Esophagus (tissue), 2 donors: ENCODE measurements at regions not wholly inside any gene's neighbourhood (a gene's known extent, or its start where the extent isn't known, plus 50 kb on each side); places are given as distances from the start of the nearest gene placed in this dataset.
"Not testable (repeated sequence)": the region's sequence is repeated elsewhere in the genome, so short reads cannot be mapped to it uniquely, and the experiment has no call there.

ENCODE experiments used
- H3K27ac ChIP-seq, 2 donors: one replicate each; pipeline ENCODE4 v1.5.1; 2013; ENCODE audit warnings: low read depth in 2 of 2, mild to moderate bottlenecking in 2 of 2, inconsistent platforms in 1 of 2, low read length in 1 of 2, moderate library complexity in 1 of 2
- H3K27me3 ChIP-seq, 2 donors: one replicate each; pipeline ENCODE4 v1.6.1; 2013; ENCODE audit warnings: low read length in 2 of 2, control low read depth in 1 of 2, mild to moderate bottlenecking in 1 of 2; ENCODE audit not compliant: insufficient read depth in 2 of 2, control insufficient read depth in 1 of 2
- H3K36me3 ChIP-seq, 2 donors: one replicate each; pipeline ENCODE4 v1.6.1; 2013; ENCODE audit warnings: low read length in 1 of 2; ENCODE audit not compliant: control insufficient read depth in 2 of 2, insufficient read depth in 2 of 2
- H3K4me1 ChIP-seq, 2 donors: one replicate each; pipeline ENCODE4 v1.6.1; 2013; ENCODE audit warnings: low read length in 1 of 2; ENCODE audit not compliant: control insufficient read depth in 2 of 2, insufficient read depth in 2 of 2
- H3K4me3 ChIP-seq, 2 donors: one replicate each; pipeline ENCODE4 v1.5.1; 2013; ENCODE audit warnings: low read length in 2 of 2, mild to moderate bottlenecking in 2 of 2, low read depth in 1 of 2, moderate library complexity in 1 of 2
- H3K9me3 ChIP-seq, 2 donors: one replicate each; pipeline ENCODE4 v1.6.1; 2013; ENCODE audit warnings: mild to moderate bottlenecking in 2 of 2, low read depth in 1 of 2, low read length in 1 of 2, moderate library complexity in 1 of 2; ENCODE audit not compliant: control insufficient read depth in 2 of 2, insufficient read depth in 1 of 2
- WGBS, 2 donors: extraction: QIAGEN DNeasy Blood & Tissue Kit; methylation state at CpG; one replicate each; pipeline ENCODE4 v1.1.7; 2013; 5-methylcytosine and 5-hydroxymethylcytosine counted together
- donor health status: healthy with polysubstance abuse.
- donor health status: Bipolar disorder and iron deficiency.

- H3K9me3 ChIP-seq, H3K4me1 ChIP-seq, H3K27ac ChIP-seq, H3K36me3 ChIP-seq, H3K27me3 ChIP-seq, H3K4me3 ChIP-seq: not testable (repeated sequence)
- 93 to 95% methylated on average over 2 of the region's 2 CpGs for WGBS, 2 donors
Measured at GRCh38 chr7:106747301-106747700, 86.3 kb upstream of the CCDC71L start.

- no peak overlapping the region for H3K4me3 ChIP-seq
- H3K4me1 ChIP-seq: no peaks in the 10 kb centered on the region
- H3K9me3 ChIP-seq: no peaks in the 10 kb centered on the region
- no peak overlapping the region for H3K27ac ChIP-seq
- H3K36me3 ChIP-seq: no peaks in the 10 kb centered on the region
- 49 to 52% methylated on average over 2 of the region's 2 CpGs for WGBS, 2 donors
- H3K27me3 ChIP-seq: no peaks in the 10 kb centered on the region
Measured at GRCh38 chr7:106747804-106748203, 86.8 kb upstream of the CCDC71L start.

- H3K4me1 ChIP-seq: no peaks in the 10 kb centered on the region
- no peak overlapping the region for H3K27ac ChIP-seq
- 61 to 79% methylated on average over 1 of the region's 1 CpG for WGBS, 2 donors
- H3K36me3 ChIP-seq: no peaks in the 10 kb centered on the region
- no peak overlapping the region for H3K4me3 ChIP-seq
- no peaks in the 10 kb centered on the region for H3K9me3 ChIP-seq
- no peaks in the 10 kb centered on the region for H3K27me3 ChIP-seq
Measured at GRCh38 chr7:106749165-106749564, 88.2 kb upstream of the CCDC71L start.

- WGBS, 2 donors: 76 to 77% methylated on average over 7 of the region's 7 CpGs
- Histone ChIP-seq H3K36me3 (no peaks in the 10 kb centered on the region), H3K4me3 (no peak overlapping the region), H3K4me1 (no peaks in the 10 kb centered on the region), H3K27ac (no peak overlapping the region), H3K27me3 (no peaks in the 10 kb centered on the region), H3K9me3 (no peaks in the 10 kb centered on the region)
Measured at GRCh38 chr7:106750773-106751172, 89.8 kb upstream of the CCDC71L start.

GRCh38 chr7:106752367-106752766 lies 91.4 kb upstream of the CCDC71L start:
- Histone ChIP-seq H3K9me3 (no peaks in the 10 kb centered on the region), H3K27ac (no peak overlapping the region), H3K36me3 (no peaks in the 10 kb centered on the region), H3K4me1 (no peaks in the 10 kb centered on the region), H3K4me3 (no peak overlapping the region), H3K27me3 (no peaks in the 10 kb centered on the region)
- WGBS, 2 donors: 31 to 35% methylated on average over 1 of the region's 1 CpG

- not testable (repeated sequence) for H3K9me3 ChIP-seq, H3K27me3 ChIP-seq, H3K4me1 ChIP-seq, H3K4me3 ChIP-seq, H3K36me3 ChIP-seq, H3K27ac ChIP-seq
- 94 to 97% methylated on average over 3 of the region's 3 CpGs for WGBS, 2 donors
Measured at GRCh38 chr7:106755024-106755423, 94.1 kb upstream of the CCDC71L start.

- Histone ChIP-seq H3K4me1 (no peaks in the 10 kb centered on the region), H3K4me3 (no peak overlapping the region), H3K27ac (no peak overlapping the region), H3K27me3 (no peaks in the 10 kb centered on the region), H3K36me3 (no peaks in the 10 kb centered on the region), H3K9me3 (no peaks in the 10 kb centered on the region)
- 88 to 95% methylated on average over 1 of the region's 1 CpG for WGBS, 2 donors
Measured at GRCh38 chr7:106755641-106756040, 94.7 kb upstream of the CCDC71L start.

GRCh38 chr7:106756071-106756470 lies 95.1 kb upstream of the CCDC71L start:
- Histone ChIP-seq H3K4me1 (no peaks in the 10 kb centered on the region), H3K9me3 (no peaks in the 10 kb centered on the region), H3K36me3 (no peaks in the 10 kb centered on the region), H3K27me3 (no peaks in the 10 kb centered on the region), H3K4me3 (no peak overlapping the region), H3K27ac (no peak overlapping the region)

- Histone ChIP-seq H3K9me3 (no peaks in the 10 kb centered on the region), H3K27me3 (no peaks in the 10 kb centered on the region), H3K4me3 (no peak overlapping the region), H3K27ac (no peak overlapping the region), H3K4me1 (no peaks in the 10 kb centered on the region), H3K36me3 (no peaks in the 10 kb centered on the region)
- 89 to 92% methylated on average over 11 of the region's 11 CpGs for WGBS, 2 donors
Measured at GRCh38 chr7:106756884-106757283, 95.9 kb upstream of the CCDC71L start.

- Histone ChIP-seq H3K4me1 (no peaks in the 10 kb centered on the region), H3K4me3 (no peak overlapping the region), H3K36me3 (no peaks in the 10 kb centered on the region), H3K9me3 (no peaks in the 10 kb centered on the region), H3K27me3 (no peaks in the 10 kb centered on the region), H3K27ac (no peak overlapping the region)
- 44 to 47% methylated on average over 2 of the region's 2 CpGs for WGBS, 2 donors
Measured at GRCh38 chr7:106757846-106758245, 96.9 kb upstream of the CCDC71L start.
